ENCODE measurements at regions not wholly inside any gene's neighbourhood (a gene's known extent, or its start where the extent isn't known, plus 50 kb on each side); places are given as distances from the start of the nearest gene placed in this dataset.

GRCh38 chr2:125169022-125169763, 1144.1 kb downstream of the CNTNAP5 start:
- no peak for TF ChIP-seq CTCF (IDR thresholded peaks at IDR 0.05)
- TF ChIP-seq POLR2A (IDR thresholded peaks at IDR 0.05) = no peak
